HG03045 (cell line): ENCODE measurements at regions not wholly inside any gene's neighbourhood (a gene's known extent, or its start where the extent isn't known, plus 50 kb on each side); places are given as distances from the start of the nearest gene placed in this dataset.
"Not testable (repeated sequence)": the region's sequence is repeated elsewhere in the genome, so short reads cannot be mapped to it uniquely, and the experiment has no call there.

Source experiments
- ATAC-seq: cut with Tn5 transposase; IDR thresholded peaks from one replicate; pipeline ENCODE4 v1.9.1; 2021; ENCODE audit warnings: mild to moderate bottlenecking, moderate library complexity; ENCODE audit not compliant: unreplicated experiment

DNA sequence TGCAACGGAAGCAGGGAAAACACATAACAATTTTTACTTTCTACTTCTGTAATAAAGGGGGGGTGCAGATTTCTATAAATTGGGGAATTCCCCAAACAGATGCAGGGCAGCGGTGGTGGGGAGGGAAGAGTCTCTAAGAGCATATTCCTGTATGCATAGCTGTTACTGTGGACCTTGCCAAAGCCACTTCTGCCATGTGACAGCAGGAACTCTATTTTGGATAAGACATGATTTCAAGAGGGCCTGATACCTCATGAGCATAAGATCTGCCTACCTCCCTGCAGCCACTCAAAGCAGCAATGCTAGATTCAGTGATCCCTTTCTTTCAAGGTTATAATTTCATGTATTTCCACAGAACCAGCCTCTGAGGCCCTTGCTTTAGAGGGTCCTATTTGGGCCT, 86.2 kb upstream of the CNKSR3 start:
- no peak for ATAC-seq

DNA sequence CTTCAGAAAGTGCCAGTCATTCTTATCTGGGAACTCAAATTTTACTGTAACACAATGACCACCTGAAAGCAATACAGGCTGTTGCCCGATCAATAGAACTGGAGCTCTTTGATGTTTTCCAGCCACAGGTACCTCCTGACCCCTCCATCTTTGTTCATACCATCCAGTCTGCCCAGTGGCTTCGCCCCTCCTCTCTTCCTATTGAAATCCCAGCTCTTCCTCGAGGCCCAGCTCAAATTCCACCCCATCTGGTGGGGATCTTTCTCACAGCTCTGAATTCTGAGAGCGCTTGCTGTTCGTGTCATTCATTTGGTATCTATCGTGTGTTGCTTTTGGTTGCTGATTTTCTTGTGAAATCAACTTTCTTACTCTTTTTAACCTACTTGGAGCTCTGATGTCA, 87.9 kb upstream of the CNKSR3 start:
- ATAC-seq: no peak

DNA sequence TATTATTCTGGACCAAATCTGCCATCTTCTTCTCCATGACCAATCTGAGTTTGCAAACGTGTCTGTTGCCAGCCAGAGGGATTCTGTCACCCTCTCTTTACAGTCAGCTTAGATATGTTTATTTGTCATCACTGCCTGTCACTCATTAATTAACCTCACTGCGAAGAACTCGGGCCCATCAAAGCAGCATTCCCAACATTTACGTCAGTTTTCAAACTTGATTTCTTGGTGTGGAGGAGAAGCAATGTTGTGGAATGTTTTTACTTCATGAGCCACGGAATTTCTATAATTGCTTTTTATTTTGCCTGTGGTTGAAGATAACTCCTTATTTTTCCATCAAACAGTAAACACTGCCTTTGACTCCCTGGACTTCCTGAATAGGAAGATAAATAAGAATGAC, 91.8 kb upstream of the CNKSR3 start:
- ATAC-seq: no peak

DNA sequence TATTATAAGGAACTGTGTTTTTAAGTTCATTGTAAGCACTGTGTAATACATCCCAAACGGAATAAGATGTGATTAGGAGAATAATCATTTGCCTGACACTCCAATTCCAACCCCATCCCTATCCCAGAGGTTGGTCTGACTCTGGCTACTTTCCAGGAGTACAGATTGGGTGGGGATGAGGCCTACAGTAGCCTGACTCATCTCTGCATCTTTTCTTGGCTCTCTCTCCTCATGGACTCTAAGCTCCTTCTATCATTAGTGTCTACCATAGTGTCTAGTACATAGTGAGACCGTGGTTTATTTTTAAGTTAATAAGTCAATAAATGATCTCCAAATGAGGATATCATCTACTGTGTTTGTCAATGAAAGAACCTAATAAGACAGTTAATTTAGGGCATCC, 92.2 kb upstream of the CNKSR3 start:
- no peak for ATAC-seq

DNA sequence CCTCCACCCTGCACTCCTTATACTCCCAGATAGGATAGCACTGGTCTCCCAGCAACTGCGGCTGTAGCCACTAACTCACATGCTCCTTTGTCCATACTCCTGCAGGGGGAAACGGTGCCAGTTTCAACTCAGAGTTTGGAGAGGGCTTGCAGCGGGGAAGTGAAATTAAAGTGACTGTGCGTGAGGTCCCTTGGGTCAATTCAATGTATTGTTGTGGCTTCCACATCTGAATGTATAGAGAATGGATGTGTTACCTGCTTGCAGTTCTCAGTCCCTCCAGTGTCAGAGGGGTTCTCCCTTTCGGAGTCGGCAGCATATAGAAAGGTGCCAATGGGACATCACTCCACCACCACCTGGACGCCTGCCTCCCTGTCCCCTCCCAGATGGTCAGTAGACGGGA, 93.6 kb upstream of the CNKSR3 start:
- no peak for ATAC-seq

DNA sequence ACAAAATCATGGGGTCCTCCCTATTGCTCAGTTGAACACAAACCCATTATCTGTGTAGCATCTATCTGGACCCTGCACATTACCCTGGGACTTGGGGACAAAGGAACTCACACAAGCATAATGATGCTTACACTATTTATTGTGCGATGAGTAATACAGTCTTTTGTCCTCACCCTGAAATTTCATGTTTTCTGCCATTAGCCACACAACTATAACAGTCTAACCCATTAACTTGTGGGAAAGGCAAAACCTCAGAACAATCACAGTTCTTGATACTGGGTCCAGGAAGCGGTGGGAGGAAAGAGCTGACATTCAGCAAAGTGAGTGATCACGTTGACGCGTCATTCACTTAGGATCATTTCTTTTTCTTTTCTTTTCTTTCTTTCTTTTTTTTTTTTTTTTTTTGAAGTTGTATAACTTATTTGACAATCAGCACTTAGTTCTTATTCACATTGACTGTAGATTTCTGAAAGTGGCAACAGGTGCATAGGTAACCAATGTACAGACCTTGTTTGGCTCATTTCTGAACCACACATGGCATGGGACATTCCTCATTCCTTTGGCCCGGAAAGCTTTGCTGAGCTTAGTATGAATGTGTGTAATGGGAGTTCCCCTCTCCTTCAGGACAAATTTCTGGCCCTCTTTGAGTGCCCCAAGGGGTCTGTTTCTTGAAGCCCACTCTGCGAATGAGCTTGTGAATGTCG, 94.8 kb upstream of the CNKSR3 start:
- peak; percentile 46 for ATAC-seq

DNA sequence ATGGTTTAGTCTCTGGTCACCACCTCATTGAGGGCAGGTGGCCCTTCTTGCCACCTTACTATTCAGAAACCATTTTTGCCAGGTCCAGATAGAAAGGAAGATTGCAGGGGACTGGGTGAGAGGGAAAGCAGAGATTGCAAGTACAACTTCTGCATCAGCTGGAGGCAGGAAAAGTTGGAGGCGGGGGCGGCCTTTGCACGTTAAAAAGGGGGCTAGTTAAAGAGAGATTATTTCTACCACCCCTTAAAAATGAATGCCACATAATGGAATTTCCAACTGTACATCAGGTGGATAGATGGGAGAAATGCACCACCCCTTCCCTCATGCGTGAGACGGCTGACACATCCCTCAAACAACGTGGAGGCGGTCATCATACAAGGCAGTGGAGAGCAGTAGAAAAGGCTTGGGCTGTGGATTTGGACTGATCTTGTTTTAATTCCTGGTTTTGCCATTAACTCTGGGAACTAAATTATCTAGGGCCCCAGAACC, 95.4 kb upstream of the CNKSR3 start:
- ATAC-seq: no peak

DNA sequence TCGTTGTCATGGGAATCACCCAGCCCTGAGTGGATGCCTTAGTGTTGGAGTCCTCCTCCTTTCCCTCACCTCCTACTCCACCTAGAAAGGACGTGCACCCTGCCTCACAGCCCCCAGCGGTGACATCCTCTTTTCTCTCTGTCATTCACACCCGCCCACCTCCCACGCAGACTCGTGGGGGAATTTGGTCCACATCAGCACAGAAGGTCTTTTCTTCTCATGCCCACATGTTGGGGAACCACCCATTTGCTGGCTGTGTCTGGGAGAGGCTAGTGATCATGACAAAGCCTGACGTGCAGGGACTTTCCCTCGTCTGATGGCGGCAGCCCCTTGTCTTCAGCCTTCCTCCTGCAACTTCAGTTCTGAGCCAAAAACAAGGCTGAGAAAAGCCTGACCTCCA, 96.0 kb upstream of the CNKSR3 start:
- ATAC-seq: peak; percentile 82

DNA sequence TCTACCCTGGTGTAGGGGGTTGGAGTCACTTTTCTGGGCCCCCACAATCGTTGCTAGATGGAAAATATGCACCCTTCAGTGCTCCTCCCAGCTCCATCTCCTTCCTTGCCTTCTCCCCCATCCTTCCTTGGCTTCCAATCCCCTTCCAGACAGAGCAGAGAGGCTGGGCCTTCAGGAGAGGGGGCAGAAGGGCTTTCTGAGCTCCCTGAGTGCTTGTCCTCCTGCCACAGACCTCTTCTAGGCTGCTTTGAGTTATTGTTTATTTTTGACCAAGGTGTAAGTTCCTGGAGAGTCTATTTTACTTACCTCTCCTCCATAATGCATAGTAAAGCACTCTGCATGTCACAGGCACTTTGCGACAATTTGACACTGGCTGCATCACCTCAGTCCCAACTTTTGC, 96.4 kb upstream of the CNKSR3 start:
- ATAC-seq: no peak

DNA sequence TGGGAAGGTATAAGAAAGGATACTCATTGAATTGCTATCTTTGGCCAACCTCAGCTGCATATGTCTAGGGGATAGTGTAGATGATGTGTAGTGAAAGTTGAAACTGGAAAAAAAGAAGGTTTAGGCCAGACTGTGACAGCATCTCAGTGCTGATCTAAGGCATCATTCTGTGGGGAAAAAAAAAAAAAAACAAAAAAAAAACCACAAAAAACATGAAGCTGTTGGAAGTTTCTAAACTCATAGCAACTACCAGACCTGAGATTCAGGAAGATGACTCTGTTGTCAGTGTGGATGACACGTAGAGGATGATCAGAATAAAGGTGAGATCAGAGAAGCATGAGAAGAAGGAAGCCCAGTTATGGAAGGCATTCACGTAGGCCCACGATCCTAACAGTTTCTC, 100.8 kb upstream of the CNKSR3 start:
- no peak for ATAC-seq

DNA sequence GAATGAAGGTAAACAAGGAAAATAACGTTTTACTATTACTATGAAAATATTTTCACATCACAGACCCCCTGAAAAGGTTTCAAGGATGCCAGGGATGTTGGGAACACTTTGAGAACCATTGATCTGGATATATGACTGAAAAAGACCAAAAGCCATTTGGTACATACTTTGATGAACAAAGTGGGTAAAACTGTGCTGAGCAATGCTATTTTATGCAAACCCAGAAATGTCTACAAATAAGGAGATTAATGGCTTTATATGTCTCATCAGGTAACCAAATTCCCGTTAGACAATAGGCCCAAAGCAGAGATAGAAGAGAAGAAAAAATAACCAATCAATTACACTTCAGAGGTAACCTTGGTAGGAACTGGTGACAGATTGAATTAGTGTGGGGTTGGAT, 101.4 kb upstream of the CNKSR3 start:
- no peak for ATAC-seq

DNA sequence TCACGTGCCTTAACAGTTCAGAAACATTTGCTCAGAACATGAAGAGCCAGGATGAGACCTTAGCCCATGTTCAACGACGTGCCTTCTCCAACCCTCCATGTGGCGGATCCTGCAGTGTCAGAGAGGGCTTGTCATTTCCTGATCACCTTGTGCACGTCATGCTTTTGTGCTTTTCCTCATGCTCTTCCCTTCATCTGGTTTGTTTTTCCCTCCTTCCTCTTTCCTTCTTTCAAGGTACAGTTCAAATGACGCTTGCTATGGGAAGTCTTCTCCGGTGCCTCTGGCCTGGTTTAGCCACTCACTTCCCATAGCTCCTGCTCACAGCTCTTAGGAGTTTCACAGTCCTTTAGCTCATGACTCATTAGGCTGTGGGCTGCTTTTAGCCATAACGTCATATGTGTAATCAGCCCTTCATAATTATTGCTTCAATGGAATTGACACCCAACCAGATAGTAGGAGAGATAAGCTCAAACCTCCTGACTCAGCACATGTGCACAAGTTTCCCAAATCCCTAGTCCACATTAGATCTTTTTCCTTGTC, 102.7 kb upstream of the CNKSR3 start:
- no peak for ATAC-seq

DNA sequence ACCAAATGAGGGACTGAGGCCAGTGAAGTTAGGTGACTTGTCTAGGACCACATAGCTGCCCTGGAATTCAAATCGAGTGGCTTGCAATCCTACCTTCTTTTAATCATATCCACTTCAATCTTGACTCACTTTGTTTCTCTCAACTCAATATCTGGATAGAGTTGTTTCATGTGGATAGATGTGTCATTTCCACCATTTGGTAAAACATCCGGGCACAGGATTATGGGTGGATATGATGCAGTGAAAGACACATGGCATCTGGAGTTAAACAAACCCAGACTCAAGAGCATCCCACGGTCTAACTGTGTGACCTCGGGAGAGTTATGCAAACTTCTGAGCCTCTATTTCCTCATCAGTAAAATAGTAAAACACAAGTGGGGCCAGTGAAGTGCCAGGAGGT, 103.6 kb upstream of the CNKSR3 start:
- ATAC-seq: no peak

DNA sequence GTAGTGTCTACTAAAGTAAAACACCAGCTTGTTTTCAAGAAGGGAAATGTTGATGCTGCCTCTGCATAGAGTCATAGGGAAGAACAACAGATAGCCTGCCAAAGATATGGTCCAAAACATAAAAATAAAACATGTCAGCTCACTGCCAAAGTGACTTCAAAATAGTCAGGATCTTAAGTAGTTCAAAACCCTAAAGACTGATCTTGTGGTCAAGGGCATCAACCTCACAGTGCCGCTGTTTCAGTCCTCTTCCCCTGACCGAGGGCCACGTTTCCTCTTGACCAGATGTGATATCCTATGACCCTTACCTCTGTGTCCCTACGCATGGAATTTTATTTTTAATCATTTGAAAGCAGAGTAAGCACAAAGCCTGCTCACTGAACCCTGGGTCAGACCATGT, 104.2 kb upstream of the CNKSR3 start:
- no peak for ATAC-seq

DNA sequence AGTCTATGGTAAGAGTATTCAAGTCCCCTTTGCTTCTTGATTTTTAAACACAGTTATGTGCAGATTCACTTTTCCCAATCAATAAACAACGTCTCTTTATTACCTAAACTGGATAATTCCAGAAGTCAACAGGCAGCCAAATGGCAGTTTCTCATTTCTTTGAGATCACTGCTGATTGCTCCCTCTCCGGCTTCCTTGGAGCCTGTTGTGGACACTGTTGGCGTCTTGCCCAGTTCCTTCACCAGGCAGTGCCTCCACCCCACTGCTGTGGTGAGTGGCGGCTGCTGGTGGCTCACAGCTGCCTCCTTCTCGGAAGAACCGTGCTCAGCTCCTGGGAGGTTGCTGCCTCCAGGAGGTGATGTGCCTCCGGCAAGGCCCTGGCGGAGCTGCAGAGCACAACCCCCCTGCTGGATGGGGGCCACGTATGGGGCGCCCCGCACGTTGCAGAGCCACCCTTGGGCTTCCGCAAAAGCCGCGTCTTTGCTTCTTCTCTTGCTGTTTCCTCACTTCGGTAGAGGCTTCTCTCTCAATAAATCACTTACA, 105.1 kb upstream of the CNKSR3 start:
- ATAC-seq: no peak

DNA sequence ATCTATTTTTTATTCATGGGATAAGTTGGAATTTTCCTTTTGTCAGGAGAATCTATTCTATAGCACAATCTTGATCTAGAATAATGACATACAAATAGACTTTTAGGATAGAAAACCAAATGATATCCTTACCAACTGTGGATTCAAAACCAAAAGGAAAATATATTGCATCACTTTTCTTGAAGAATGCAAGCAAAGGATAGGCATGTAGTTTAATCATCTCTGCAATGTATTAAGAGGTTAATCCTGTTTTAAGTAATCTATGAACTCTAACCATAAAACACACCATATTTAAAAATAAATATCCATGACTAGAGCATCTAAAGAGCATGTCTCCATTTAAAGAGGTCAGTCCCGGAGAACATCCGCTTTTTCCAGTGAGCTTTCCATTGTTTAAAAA, 106.7 kb upstream of the CNKSR3 start:
- ATAC-seq: no peak

DNA sequence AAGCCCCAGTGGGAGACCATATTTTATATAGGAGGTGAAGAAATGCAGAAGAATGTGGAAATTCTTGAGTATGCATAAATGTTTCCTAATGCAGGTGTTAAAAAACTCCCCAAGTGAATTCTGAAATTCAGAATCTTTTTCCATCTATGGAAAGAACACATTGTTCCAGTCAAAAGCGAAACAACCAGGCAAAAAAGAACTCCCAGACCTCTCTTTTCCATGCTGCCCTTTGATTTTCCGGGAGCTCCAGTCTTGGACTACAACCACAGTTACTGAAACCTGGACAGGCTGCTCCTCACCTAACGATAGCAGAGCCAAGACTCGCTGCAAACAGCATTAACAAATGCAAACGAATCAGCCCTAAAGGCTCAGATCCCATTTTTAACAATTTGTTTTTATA, 108.7 kb upstream of the CNKSR3 start:
- no peak for ATAC-seq

DNA sequence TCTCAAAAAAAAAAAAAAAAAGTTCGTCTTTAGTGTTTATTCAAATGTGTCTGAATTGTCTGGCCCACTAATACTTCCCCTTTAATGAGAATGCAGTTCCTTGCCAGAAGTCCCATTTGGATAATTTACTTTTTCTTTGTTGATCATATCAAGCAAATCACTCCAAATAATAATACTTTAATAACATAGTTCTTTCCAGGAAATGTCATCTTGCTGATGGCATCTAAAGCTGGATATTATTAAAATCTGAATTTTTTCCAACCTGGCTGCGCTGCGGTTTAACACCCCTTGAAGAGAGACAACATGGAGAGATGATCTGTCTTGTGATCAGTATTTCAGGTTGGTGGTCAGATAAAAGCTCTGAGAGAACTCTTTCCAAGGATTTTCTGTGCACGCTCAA, 111.2 kb upstream of the CNKSR3 start:
- no peak for ATAC-seq

DNA sequence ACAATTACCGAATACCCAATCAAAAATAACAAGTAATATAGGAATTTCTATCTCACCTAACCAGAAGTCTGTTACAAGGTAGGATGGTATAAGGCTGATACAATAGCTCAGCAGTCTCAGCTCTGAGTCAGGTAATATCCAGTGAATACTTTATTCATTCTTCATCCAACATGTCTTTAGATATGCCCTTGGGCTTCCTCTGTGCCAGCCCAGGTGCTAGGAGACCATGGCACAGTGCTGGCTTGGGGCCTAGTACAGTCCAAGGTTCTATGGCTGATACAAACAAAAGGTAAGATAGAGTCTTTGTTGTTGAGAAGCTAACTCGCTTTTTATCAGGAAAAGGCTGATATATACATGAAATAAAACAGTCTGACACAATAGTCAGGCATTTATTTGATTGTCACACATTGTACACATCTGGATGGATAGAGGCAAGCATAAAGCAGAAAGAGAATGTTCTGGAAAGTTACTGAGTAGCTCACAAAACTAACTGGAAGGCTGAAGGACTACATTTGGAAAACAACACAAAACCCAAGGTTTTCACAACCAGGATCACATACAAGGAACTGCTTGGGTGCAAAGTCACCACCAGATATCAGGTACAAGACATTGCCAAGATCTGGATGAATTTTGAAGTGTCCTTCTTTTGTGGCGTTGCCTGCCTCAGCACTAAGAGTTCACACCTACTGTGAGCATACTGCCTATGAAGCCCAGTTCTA, 110.4 kb upstream of the SCAF8 start:
- ATAC-seq: no peak

DNA sequence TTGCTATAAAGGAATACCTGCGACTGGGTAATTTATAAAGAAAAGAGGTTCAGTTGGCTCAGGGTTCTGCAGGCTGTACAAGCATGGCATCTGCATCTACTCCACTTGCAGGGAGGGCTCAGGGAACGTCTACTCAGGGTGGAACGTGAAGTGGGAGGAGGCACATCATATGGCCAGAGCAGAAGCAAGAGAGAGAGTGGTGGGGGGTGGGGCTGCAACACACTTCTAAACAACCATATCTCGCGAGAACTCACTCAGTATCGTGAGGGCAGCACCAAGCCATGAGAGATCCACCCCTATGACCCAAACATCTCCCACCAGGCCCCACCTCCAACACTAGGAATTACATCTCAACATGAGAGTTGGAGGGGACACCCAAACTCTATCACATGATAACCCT, 109.8 kb upstream of the SCAF8 start:
- no peak for ATAC-seq

DNA sequence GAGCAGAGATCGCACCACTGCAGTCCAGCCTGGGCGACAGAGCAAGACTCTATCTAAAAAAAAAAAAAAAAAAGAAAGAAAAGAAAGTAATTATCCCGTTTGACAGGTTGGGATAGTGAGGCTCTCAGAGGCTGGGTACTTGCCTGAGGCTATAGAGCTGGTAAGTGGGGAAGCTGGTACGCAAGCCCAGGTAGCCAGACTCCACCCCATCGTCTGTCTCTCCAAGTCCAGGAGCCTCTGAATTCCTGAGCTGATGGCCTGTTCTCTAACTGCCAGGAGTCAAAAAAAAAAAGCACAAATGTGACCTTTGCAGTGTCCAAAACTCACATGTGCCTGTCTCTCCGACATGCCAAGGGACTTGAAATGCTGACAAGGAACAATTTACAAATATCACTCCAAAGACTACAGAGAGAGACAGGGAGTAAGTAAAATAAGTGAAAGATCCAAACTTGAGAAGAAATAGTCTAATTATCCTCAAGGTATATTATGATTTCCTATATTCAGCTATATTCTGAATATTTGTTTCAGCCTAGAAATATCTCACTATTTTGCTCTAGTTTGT, 109.1 kb upstream of the SCAF8 start:
- ATAC-seq: no peak

DNA sequence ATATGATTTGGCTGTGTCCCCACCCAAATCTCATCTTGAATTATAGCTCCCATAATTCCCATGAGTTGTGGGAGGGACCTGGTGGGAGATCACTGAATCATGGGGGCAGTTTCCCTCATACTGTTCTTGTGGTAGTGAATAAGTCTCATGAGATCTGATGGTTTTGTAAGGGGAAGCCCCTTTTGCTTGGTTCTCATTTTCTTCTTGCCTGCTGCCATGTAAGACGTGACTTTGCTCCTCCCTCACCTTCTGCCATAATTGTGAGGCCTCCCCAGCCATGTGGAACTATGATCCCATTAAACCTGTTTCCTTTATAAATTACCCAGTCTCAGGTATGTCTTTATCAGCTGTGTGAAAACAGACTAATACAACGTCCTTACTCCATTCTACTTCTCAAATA, 108.5 kb upstream of the SCAF8 start:
- ATAC-seq: not testable (repeated sequence)
